ENCODE measurements at regions not wholly inside any gene's neighbourhood (a gene's known extent, or its start where the extent isn't known, plus 50 kb on each side); places are given as distances from the start of the nearest gene placed in this dataset.
A peak's percentile ranks its signal among the peaks of the same experiment; 100 is the strongest.

- Mint-ChIP-seq H3K36me3 (ENCODE audit: insufficient read depth, unreplicated experiment) (no peaks in the 10 kb centered on the region), H3K27me3 (ENCODE audit: insufficient read depth, unreplicated experiment) (no peaks in the 10 kb centered on the region), H3K4me3 (ENCODE audit: unreplicated experiment) (no peak overlapping the region), H3K9me3 (ENCODE audit: unreplicated experiment) (no peaks in the 10 kb centered on the region), H3K27ac (ENCODE audit: low read depth, unreplicated experiment) (peak overlapping the region; percentile 47), H3K4me1 (ENCODE audit: insufficient read depth, unreplicated experiment) (no peaks in the 10 kb centered on the region)
- POLR2A ChIA-PET = no interaction called here
- CTCF ChIA-PET = no interaction called here
- no TSS peak for BruUV-seq (replicated peaks)
- no peak for TF ChIP-seq CTCF (IDR thresholded peaks at IDR 0.05; ENCODE audit: unreplicated experiment)
- intact Hi-C loops (cut with micrococcal nuclease) = no loop called here
- DNase-seq (ENCODE audit: unreplicated experiment) = no peak
Observed at GRCh38 chr14:83558946-83559345, 1971.0 kb upstream of the FLRT2 start.

GRCh38 chr14:83559721-83560120 is 1970.2 kb upstream of the FLRT2 start:
- ChIA-PET CTCF (interaction anchor here (0.6 kb wide), 1 partner anchor 111 kb away, joined by 3 read pairs; no protein-coding TSS in a partner anchor), POLR2A (no interaction called here)
- Mint-ChIP-seq H3K27ac (ENCODE audit: low read depth, unreplicated experiment) (peak overlapping the region; percentile 47), H3K9me3 (ENCODE audit: unreplicated experiment) (peaks cover 4% of the 10 kb centered on the region), H3K36me3 (ENCODE audit: insufficient read depth, unreplicated experiment) (no peaks in the 10 kb centered on the region), H3K4me1 (ENCODE audit: insufficient read depth, unreplicated experiment) (no peaks in the 10 kb centered on the region), H3K4me3 (ENCODE audit: unreplicated experiment) (no peak overlapping the region), H3K27me3 (ENCODE audit: insufficient read depth, unreplicated experiment) (no peaks in the 10 kb centered on the region)
- no peak for DNase-seq (ENCODE audit: unreplicated experiment)
- no peak for TF ChIP-seq CTCF (IDR thresholded peaks at IDR 0.05; ENCODE audit: unreplicated experiment)
- intact Hi-C loops (cut with micrococcal nuclease) = no loop called here
- no TSS peak for BruUV-seq (replicated peaks)

- TF ChIP-seq CTCF (IDR thresholded peaks at IDR 0.05; ENCODE audit: unreplicated experiment) = no peak
- Mint-ChIP-seq H3K27me3 (ENCODE audit: insufficient read depth, unreplicated experiment) (no peaks in the 10 kb centered on the region), H3K27ac (ENCODE audit: low read depth, unreplicated experiment) (no peak overlapping the region), H3K4me1 (ENCODE audit: insufficient read depth, unreplicated experiment) (no peaks in the 10 kb centered on the region), H3K36me3 (ENCODE audit: insufficient read depth, unreplicated experiment) (no peaks in the 10 kb centered on the region), H3K4me3 (ENCODE audit: unreplicated experiment) (no peak overlapping the region), H3K9me3 (ENCODE audit: unreplicated experiment) (peaks cover 6% of the 10 kb centered on the region)
- DNase-seq (ENCODE audit: unreplicated experiment) = no peak
- ChIA-PET POLR2A (no interaction called here), CTCF (no interaction called here)
- intact Hi-C loops (cut with micrococcal nuclease) = no loop called here
- BruUV-seq (replicated peaks) = no TSS peak
Observed at GRCh38 chr14:83561261-83561660, 1968.7 kb upstream of the FLRT2 start.

- peaks cover 11% of the 10 kb centered on the region for H3K4me1 Mint-ChIP-seq (ENCODE audit: insufficient read depth, unreplicated experiment)
- no peaks in the 10 kb centered on the region for H3K27me3 Mint-ChIP-seq (ENCODE audit: insufficient read depth, unreplicated experiment)
- no peaks in the 10 kb centered on the region for H3K36me3 Mint-ChIP-seq (ENCODE audit: insufficient read depth, unreplicated experiment)
- TF ChIP-seq CTCF (IDR thresholded peaks at IDR 0.05; ENCODE audit: unreplicated experiment) = no peak
- H3K9me3 Mint-ChIP-seq (ENCODE audit: unreplicated experiment) = peaks cover 6% of the 10 kb centered on the region
- CTCF ChIA-PET = interaction anchor here (0.7 kb wide), 1 partner anchor 11 kb away, joined by 3 read pairs; no protein-coding TSS in a partner anchor
- no peak overlapping the region for H3K27ac Mint-ChIP-seq (ENCODE audit: low read depth, unreplicated experiment)
- intact Hi-C loops (cut with micrococcal nuclease) = no loop called here
- POLR2A ChIA-PET = interaction anchor here (1.6 kb wide), 1 partner anchor 1990 kb away, joined by 4 read pairs; no protein-coding TSS in a partner anchor
- peak; percentile 37 for DNase-seq (ENCODE audit: unreplicated experiment)
- H3K4me3 Mint-ChIP-seq (ENCODE audit: unreplicated experiment) = no peak overlapping the region
- no TSS peak for BruUV-seq (replicated peaks)
Observed at GRCh38 chr14:83566567-83566966, 1963.4 kb upstream of the FLRT2 start.
